ENCODE measurements at regions not wholly inside any gene's neighbourhood (a gene's known extent, or its start where the extent isn't known, plus 50 kb on each side); places are given as distances from the start of the nearest gene placed in this dataset.

DNA sequence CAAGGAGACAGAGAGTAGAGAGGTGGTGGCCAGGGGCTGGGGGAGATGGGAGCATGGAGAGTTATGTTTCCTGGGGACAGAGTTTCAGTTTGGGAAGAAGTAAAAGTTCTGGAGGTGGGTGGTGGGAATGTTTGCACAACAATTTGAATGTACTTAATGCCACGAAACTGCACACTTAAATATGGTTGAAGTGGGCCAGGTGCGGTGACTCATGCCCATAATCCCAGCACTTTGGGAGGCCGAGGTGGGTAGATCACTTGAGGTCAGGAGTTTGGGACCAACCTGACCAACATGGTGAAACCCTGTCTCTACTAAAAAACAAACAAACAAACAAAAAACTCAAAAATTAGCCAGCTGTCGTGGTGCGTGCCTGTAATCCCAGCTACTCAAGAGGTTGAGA lies 137.2 kb downstream of the PFKFB3 start:
- TF ChIP-seq, protein P1, sequence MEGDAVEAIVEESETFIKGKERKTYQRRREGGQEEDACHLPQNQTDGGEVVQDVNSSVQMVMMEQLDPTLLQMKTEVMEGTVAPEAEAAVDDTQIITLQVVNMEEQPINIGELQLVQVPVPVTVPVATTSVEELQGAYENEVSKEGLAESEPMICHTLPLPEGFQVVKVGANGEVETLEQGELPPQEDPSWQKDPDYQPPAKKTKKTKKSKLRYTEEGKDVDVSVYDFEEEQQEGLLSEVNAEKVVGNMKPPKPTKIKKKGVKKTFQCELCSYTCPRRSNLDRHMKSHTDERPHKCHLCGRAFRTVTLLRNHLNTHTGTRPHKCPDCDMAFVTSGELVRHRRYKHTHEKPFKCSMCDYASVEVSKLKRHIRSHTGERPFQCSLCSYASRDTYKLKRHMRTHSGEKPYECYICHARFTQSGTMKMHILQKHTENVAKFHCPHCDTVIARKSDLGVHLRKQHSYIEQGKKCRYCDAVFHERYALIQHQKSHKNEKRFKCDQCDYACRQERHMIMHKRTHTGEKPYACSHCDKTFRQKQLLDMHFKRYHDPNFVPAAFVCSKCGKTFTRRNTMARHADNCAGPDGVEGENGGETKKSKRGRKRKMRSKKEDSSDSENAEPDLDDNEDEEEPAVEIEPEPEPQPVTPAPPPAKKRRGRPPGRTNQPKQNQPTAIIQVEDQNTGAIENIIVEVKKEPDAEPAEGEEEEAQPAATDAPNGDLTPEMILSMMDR (IDR thresholded peaks at IDR 0.05; ENCODE audit: low read depth, low read length, poor library complexity, severe bottlenecking), result no peak
- TF ChIP-seq EZH2phosphoT487 (IDR thresholded peaks at IDR 0.05; ENCODE audit: borderline replicate concordance, low read length), result no peak
